WI38 (cell line): ENCODE measurements at regions not wholly inside any gene's neighbourhood (a gene's known extent, or its start where the extent isn't known, plus 50 kb on each side); places are given as distances from the start of the nearest gene placed in this dataset.

Experiments used
- H3K4me3 ChIP-seq: 2 replicates; pipeline ENCODE4 v1.5.1; 2011; ENCODE audit warnings: low read depth, mild to moderate bottlenecking, control low read depth, low read length
- CTCF ChIP-seq: IDR thresholded peaks from 2 replicates; pipeline ENCODE4 v1.5.1; 2012; ENCODE audit warnings: low read depth, mild to moderate bottlenecking, control low read depth, low read length

- H3K4me3 ChIP-seq: no peak overlapping the region
- TF ChIP-seq CTCF: no peak
These were observed 414.5 kb upstream of the MCTP2 start for GRCh38 chr15:93816815-93817214.

GRCh38 chr15:93811305-93811704 lies 420.1 kb upstream of the MCTP2 start:
- H3K4me3 ChIP-seq: no peak overlapping the region
- no peak for TF ChIP-seq CTCF

GRCh38 chr15:93809516-93809915 lies 421.8 kb upstream of the MCTP2 start:
- no peak for TF ChIP-seq CTCF
- no peak overlapping the region for H3K4me3 ChIP-seq

GRCh38 chr15:93803421-93804152 lies 427.8 kb upstream of the MCTP2 start:
- TF ChIP-seq CTCF: no peak
- H3K4me3 ChIP-seq: no peak overlapping the region

GRCh38 chr15:93801206-93801605 lies 430.2 kb upstream of the MCTP2 start:
- no peak overlapping the region for H3K4me3 ChIP-seq
- TF ChIP-seq CTCF: no peak

- no peak for TF ChIP-seq CTCF
These were observed 430.6 kb upstream of the MCTP2 start for GRCh38 chr15:93800805-93801204.

GRCh38 chr15:93789441-93789840 lies 441.9 kb upstream of the MCTP2 start:
- H3K4me3 ChIP-seq: no peak overlapping the region
- TF ChIP-seq CTCF: no peak

More at GRCh38 chr15:93800805-93801204, 430.6 kb upstream of the MCTP2 start:
- H3K4me3 ChIP-seq: no peak overlapping the region
